Testis (tissue), 2 donors: ENCODE measurements at regions not wholly inside any gene's neighbourhood (a gene's known extent, or its start where the extent isn't known, plus 50 kb on each side); places are given as distances from the start of the nearest gene placed in this dataset.

Experiments
- DNase-seq: peaks from one replicate; pipeline ENCODE4 v3.0.0-alpha.2; 2019
- H3K27ac ChIP-seq, 2 donors: fragments of 200-600 bp; sonication (generic); one replicate each; pipeline ENCODE4 v1.5.1; 2019
- H3K27me3 ChIP-seq: fragments of 200-600 bp; sonication (generic); one replicate; pipeline ENCODE4 v1.5.1; 2019
- H3K36me3 ChIP-seq: fragments of 200-600 bp; sonication (generic); one replicate; pipeline ENCODE4 v1.5.1; 2017; ENCODE audit warnings: low read depth; ENCODE audit errors: missing control alignments
- H3K4me1 ChIP-seq: fragments of 200-600 bp; sonication (generic); one replicate; pipeline ENCODE4 v1.5.1; 2019
- H3K4me3 ChIP-seq, 2 donors: fragments of 200-600 bp; sonication (generic); one replicate each; pipeline ENCODE4 v1.5.1; 2017 to 2019
- H3K9me3 ChIP-seq: fragments of 200-600 bp; sonication (generic); one replicate; pipeline ENCODE4 v1.5.1; 2017
- POLR2A ChIP-seq: fragments of 450-650 bp; IDR thresholded peaks from one replicate; pipeline ENCODE4 v1.6.1; 2017; ENCODE audit warnings: antibody characterized with exemption, mild to moderate bottlenecking, moderate library complexity
- WGBS, 2 donors: methylation state at CpG; one replicate each; pipeline ENCODE4 v1.1.5; 2018; 5-methylcytosine and 5-hydroxymethylcytosine counted together
- intact Hi-C: fragments of 100-400 bp; cut with DNase I; formaldehyde crosslinking; loops from one replicate; pipeline ENCODE4 v1.15.1; 2023; ENCODE audit warnings: low total_unique reads
- TF ChIP-seq, protein P1 (sequence below), 3 experiments: fragments of 450-650 bp in 2 of 3; fragments of 200-600 bp in 1 of 3; sonication (generic) in 1 of 3; IDR thresholded peaks; one replicate each; pipeline ENCODE4 v1.5.1; 2016 to 2019; ENCODE audit warnings: antibody characterized with exemption in 3 of 3, mild to moderate bottlenecking in 2 of 3, moderate library complexity in 1 of 3

DNA sequence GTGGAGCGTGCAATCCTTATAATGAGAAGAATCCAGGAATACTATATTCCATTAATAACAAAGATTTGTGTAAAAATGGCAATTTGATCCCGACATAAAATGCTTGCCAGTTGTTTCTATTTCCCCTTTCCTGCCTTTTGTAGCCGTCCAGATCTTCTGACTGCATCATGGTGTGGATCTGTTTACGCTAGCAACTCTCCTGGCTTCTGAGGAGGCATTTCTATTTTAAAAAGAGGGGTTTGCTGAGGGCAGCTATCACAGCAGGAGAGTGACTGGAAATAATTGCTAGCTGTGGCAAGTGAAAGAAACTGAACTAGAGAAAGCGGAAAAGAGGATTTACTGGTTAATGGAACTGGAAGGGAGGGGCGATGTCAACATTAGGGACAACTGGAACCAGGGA, 145.6 kb downstream of the ATP23 start:
- no peaks in the 10 kb centered on the region for H3K4me1 ChIP-seq
- no peak overlapping the region for H3K27ac ChIP-seq
- no peak for TF ChIP-seq POLR2A
- TF ChIP-seq, protein P1, sequence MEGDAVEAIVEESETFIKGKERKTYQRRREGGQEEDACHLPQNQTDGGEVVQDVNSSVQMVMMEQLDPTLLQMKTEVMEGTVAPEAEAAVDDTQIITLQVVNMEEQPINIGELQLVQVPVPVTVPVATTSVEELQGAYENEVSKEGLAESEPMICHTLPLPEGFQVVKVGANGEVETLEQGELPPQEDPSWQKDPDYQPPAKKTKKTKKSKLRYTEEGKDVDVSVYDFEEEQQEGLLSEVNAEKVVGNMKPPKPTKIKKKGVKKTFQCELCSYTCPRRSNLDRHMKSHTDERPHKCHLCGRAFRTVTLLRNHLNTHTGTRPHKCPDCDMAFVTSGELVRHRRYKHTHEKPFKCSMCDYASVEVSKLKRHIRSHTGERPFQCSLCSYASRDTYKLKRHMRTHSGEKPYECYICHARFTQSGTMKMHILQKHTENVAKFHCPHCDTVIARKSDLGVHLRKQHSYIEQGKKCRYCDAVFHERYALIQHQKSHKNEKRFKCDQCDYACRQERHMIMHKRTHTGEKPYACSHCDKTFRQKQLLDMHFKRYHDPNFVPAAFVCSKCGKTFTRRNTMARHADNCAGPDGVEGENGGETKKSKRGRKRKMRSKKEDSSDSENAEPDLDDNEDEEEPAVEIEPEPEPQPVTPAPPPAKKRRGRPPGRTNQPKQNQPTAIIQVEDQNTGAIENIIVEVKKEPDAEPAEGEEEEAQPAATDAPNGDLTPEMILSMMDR (IDR thresholded peaks at IDR 0.05), result no peak
- H3K36me3 ChIP-seq, result no peaks in the 10 kb centered on the region
- H3K27me3 ChIP-seq, result no peaks in the 10 kb centered on the region
- intact Hi-C loops, result no loop called here
- peak overlapping the region in 1 of 2 donors; percentile 2 for H3K4me3 ChIP-seq
- no peak for DNase-seq
- no peaks in the 10 kb centered on the region for H3K9me3 ChIP-seq
- WGBS, 2 donors, result 57 to 70% methylated on average over 6 of the region's 6 CpGs

DNA sequence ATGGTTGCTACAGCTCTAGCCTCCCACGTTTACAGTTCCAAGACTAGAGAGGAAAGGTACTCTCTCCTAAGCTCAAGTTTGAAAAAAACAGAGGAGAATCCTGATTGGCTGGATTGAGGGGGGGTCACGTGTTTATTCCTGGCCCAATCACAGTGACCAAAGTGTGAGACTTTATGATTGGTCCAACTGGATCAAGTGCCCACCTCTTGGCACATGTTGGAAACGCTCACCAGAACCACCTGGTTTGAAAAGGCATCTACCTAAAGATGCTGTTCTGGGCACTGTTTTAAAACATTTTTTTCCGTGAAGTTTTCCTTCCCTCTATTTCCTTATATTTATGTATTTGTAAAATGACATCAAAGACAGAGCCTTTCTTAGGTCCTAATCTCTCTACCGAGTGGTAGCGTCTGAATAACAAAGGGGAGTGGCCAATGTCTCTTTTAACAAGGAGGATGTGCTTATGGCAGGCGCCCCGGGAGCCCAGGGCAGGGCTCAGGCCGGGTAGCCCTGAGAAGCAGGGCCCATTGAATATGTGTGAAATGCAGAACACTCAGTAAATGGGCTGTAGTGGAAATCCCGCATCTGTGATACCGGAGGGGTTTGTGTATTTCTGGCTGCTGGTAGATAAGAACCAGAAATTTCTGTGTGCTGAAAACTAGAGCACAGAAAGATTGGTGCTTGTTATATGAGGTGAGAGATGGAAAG, 146.2 kb downstream of the ATP23 start:
- Histone ChIP-seq H3K4me3 (peak overlapping the region in 1 of 2 donors; percentile 42), H3K27ac (no peak overlapping the region), H3K27me3 (no peaks in the 10 kb centered on the region), H3K9me3 (no peaks in the 10 kb centered on the region), H3K4me1 (no peaks in the 10 kb centered on the region), H3K36me3 (no peaks in the 10 kb centered on the region)
- 57 to 61% methylated on average over 11 of the region's 11 CpGs for WGBS, 2 donors
- intact Hi-C loops, result no loop called here
- TF ChIP-seq POLR2A, result no peak
- TF ChIP-seq, protein P1 (IDR thresholded peaks at IDR 0.05), result no peak
- DNase-seq, result peak; percentile 35

DNA sequence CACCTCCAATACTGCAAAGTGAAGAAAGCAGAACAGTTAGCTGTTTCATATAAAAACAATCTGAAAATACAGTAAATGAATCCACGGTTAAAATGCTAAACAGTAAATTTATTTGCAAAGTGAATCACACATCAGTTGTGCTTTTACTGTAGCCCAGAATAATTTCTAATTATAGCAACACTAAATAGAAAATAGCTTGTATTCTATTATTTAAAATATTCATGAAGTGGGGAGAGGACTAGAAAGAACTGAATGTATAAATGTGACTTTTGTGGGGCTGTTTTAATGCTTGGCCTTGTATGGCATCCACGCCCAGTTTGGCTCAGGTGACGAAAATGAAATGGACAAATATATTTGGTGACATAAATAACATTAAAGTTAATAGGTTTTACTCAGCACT, 148.2 kb downstream of the ATP23 start:
- Histone ChIP-seq H3K9me3 (no peaks in the 10 kb centered on the region), H3K27me3 (no peaks in the 10 kb centered on the region), H3K4me3 (no peak overlapping the region), H3K27ac (no peak overlapping the region), H3K4me1 (no peaks in the 10 kb centered on the region), H3K36me3 (no peaks in the 10 kb centered on the region)
- WGBS, 2 donors, result 50 to 55% methylated on average over 3 of the region's 3 CpGs
- DNase-seq, result no peak
- intact Hi-C loops, result no loop called here
- TF ChIP-seq, protein P1 (IDR thresholded peaks at IDR 0.05), result no peak
- no peak for TF ChIP-seq POLR2A

DNA sequence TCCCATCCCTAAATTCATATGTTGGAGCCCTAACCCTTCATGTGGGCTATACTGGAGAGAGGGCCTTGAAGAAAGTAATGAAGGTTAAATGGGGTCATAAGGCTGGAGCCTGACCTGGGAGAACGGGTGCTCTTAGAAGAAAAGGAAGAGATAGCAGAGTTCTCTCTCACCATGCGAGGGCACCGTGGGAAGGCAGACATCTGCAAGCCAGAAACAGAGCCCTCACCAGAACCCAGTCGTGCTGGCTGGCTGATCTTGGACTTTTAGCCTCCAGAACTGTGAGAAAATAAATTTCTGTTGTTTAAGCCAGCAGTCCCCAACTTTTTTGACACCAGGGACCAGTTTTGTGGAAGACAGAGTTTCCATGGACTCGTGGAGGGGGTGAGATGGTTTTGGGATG, 149.3 kb downstream of the ATP23 start:
- no peak for DNase-seq
- no peaks in the 10 kb centered on the region for H3K4me1 ChIP-seq
- intact Hi-C loops, result no loop called here

More for the DNA sequence above, 149.3 kb downstream of the ATP23 start:
- 85 to 86% methylated on average over 5 of the region's 5 CpGs for WGBS, 2 donors
- H3K9me3 ChIP-seq, result no peaks in the 10 kb centered on the region
- TF ChIP-seq, protein P1 (IDR thresholded peaks at IDR 0.05), result no peak
- TF ChIP-seq POLR2A, result no peak
- no peak overlapping the region for H3K4me3 ChIP-seq
- H3K27ac ChIP-seq, result no peak overlapping the region
- H3K27me3 ChIP-seq, result no peaks in the 10 kb centered on the region
- no peaks in the 10 kb centered on the region for H3K36me3 ChIP-seq
